Astrocyte (in vitro differentiated cells and primary cell): ENCODE measurements at regions not wholly inside any gene's neighbourhood (a gene's known extent, or its start where the extent isn't known, plus 50 kb on each side); places are given as distances from the start of the nearest gene placed in this dataset.

ENCODE experiments used
- EZH2 ChIP-seq: IDR thresholded peaks from 2 replicates; pipeline ENCODE4 v1.6.1; 2012; ENCODE audit warnings: mild to moderate bottlenecking, low read length, inconsistent platforms; ENCODE audit not compliant: insufficient read depth
- TF ChIP-seq, protein P1 (sequence below): IDR thresholded peaks from 2 replicates; pipeline ENCODE4 v1.5.1; 2011; ENCODE audit warnings: low read depth, mild to moderate bottlenecking, inconsistent platforms, low read length, moderate library complexity; ENCODE audit not compliant: insufficient read depth

DNA sequence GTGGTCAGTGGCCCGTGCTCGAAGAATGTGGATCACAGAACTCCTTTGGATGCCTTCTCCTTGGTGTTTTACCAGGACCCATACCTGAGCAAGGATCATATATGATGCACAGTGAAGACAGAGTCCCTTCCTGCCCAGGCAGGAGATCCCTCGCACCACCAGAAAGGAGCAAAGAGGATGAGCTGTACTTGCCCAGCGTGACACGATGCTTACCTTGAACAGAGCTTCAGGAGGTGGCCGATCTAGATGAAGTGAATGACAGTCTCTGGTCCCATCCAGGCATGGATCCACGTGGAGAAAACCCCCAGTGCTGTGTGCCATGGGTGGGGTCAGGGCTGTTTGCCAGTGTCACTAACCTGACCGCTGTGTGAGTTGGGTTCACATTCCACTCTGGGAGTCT is 455.4 kb downstream of the GADD45G start:
- TF ChIP-seq, protein P1, sequence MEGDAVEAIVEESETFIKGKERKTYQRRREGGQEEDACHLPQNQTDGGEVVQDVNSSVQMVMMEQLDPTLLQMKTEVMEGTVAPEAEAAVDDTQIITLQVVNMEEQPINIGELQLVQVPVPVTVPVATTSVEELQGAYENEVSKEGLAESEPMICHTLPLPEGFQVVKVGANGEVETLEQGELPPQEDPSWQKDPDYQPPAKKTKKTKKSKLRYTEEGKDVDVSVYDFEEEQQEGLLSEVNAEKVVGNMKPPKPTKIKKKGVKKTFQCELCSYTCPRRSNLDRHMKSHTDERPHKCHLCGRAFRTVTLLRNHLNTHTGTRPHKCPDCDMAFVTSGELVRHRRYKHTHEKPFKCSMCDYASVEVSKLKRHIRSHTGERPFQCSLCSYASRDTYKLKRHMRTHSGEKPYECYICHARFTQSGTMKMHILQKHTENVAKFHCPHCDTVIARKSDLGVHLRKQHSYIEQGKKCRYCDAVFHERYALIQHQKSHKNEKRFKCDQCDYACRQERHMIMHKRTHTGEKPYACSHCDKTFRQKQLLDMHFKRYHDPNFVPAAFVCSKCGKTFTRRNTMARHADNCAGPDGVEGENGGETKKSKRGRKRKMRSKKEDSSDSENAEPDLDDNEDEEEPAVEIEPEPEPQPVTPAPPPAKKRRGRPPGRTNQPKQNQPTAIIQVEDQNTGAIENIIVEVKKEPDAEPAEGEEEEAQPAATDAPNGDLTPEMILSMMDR: no peak
- no peak for TF ChIP-seq EZH2
